ENCODE measurements at regions not wholly inside any gene's neighbourhood (a gene's known extent, or its start where the extent isn't known, plus 50 kb on each side); places are given as distances from the start of the nearest gene placed in this dataset.

DNA sequence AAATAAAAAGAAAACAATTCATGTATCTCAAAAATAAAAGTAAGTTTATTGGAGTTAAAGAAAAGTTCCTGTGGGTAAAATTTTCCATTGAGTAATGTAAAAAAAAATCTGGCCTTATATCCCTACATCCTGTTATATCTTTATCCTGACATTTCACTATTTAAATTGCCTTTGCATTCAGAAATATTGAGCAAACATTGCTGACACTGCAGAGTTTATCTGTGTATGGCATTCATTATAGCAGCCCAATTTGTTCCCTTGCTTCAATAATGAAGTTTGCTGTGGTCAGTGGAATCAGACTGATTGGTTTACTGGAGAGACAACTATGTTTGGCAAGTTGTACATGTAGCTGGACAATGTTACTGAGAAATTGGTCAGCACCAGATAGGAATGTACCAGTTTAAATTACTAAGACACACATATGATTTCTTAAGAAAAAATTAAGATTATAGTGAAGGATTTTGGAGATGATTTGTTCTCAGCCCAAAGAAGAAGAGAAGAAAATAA is 271.7 kb downstream of the ANKRD7 start:
- DNase-seq (ENCODE audit: low read depth, low spot score) = no peak
- TF ChIP-seq EZH2 (IDR thresholded peaks at IDR 0.05; ENCODE audit: low read length) = no peak
- no peaks in the 10 kb centered on the region for H3K27me3 ChIP-seq (ENCODE audit: control insufficient read depth, extremely low read depth, insufficient read depth, low read length)
- no peaks in the 10 kb centered on the region for H3K79me2 ChIP-seq (ENCODE audit: control insufficient read depth, insufficient read depth, low read length)
- H3K9ac ChIP-seq (ENCODE audit: control insufficient read depth, extremely low read depth, insufficient read depth, low read length) = no peak overlapping the region
- H3K4me2 ChIP-seq (ENCODE audit: control insufficient read depth, extremely low read depth, insufficient read depth, low read depth, low read length) = no peak overlapping the region
- no peaks in the 10 kb centered on the region for H3K9me3 ChIP-seq (ENCODE audit: control insufficient read depth, low read depth, low read length)
- H3K9me1 ChIP-seq (ENCODE audit: control insufficient read depth, extremely low read depth, insufficient read depth, low read length) = no peaks in the 10 kb centered on the region
- H2AFZ ChIP-seq (ENCODE audit: control insufficient read depth, low read length) = no peak overlapping the region
- no peaks in the 10 kb centered on the region for H4K20me1 ChIP-seq (ENCODE audit: control insufficient read depth, extremely low read depth, insufficient read depth, low read length)
- FAIRE-seq = no peak
- dilution Hi-C loops (cut with MboI; ENCODE audit: extremely low pct_ligation_motif_present, low sequenced_read_pairs) = no loop called here
- no peaks in the 10 kb centered on the region for H3K36me3 ChIP-seq (ENCODE audit: control insufficient read depth in 2 of 2, extremely low read depth in 1 of 2, insufficient read depth in 2 of 2, low read length in 2 of 2)
- H3K27ac ChIP-seq (ENCODE audit: control insufficient read depth, insufficient read depth, low read length) = no peak overlapping the region
- no peak overlapping the region for H3K4me3 ChIP-seq (ENCODE audit: control insufficient read depth in 2 of 3, extremely low read depth in 1 of 3, insufficient read depth in 2 of 3, low read depth in 1 of 3, low read length in 3 of 3)
- no peaks in the 10 kb centered on the region for H3K4me1 ChIP-seq (ENCODE audit: control insufficient read depth, extremely low read depth, insufficient read depth, low read length)

DNA sequence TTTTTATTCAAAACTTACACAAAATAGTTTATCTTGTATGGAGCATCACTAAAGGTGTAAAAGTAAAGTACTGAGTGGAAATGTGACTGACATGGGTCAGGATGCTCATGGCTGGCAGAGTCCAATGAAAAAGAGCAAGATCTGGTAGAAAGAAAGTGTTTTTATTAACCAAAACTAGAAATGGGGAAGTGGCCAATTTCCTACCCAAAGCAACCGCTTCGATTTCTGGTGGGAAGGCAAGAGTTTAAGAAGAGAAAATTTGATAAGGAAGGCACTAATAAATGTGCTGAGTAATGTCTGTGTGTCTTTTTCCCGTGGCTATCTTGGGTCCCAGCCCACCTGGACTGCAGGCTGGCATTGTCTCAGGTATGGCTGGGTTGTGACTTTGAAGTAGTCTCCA is 277.7 kb downstream of the ANKRD7 start:
- no peak for TF ChIP-seq EZH2 (IDR thresholded peaks at IDR 0.05; ENCODE audit: low read length)
- TF ChIP-seq, protein P1, sequence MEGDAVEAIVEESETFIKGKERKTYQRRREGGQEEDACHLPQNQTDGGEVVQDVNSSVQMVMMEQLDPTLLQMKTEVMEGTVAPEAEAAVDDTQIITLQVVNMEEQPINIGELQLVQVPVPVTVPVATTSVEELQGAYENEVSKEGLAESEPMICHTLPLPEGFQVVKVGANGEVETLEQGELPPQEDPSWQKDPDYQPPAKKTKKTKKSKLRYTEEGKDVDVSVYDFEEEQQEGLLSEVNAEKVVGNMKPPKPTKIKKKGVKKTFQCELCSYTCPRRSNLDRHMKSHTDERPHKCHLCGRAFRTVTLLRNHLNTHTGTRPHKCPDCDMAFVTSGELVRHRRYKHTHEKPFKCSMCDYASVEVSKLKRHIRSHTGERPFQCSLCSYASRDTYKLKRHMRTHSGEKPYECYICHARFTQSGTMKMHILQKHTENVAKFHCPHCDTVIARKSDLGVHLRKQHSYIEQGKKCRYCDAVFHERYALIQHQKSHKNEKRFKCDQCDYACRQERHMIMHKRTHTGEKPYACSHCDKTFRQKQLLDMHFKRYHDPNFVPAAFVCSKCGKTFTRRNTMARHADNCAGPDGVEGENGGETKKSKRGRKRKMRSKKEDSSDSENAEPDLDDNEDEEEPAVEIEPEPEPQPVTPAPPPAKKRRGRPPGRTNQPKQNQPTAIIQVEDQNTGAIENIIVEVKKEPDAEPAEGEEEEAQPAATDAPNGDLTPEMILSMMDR (optimal IDR thresholded peaks at IDR 0.05 in 1 of 3, IDR thresholded peaks at IDR 0.05 in 1 of 3, conservative IDR thresholded peaks at IDR 0.05 in 1 of 3; ENCODE audit: extremely low read depth in 1 of 3, insufficient read depth in 2 of 3, low read length in 3 of 3) = no peak
- H3K9me3 ChIP-seq (ENCODE audit: control insufficient read depth, low read depth, low read length) = no peaks in the 10 kb centered on the region
- no peaks in the 10 kb centered on the region for H3K36me3 ChIP-seq (ENCODE audit: control insufficient read depth in 2 of 2, extremely low read depth in 1 of 2, insufficient read depth in 2 of 2, low read length in 2 of 2)
- no peak overlapping the region for H3K9ac ChIP-seq (ENCODE audit: control insufficient read depth, extremely low read depth, insufficient read depth, low read length)
- H2AFZ ChIP-seq (ENCODE audit: control insufficient read depth, low read length) = no peak overlapping the region
- H3K79me2 ChIP-seq (ENCODE audit: control insufficient read depth, insufficient read depth, low read length) = no peaks in the 10 kb centered on the region
- H4K20me1 ChIP-seq (ENCODE audit: control insufficient read depth, extremely low read depth, insufficient read depth, low read length) = no peaks in the 10 kb centered on the region
- H3K27ac ChIP-seq (ENCODE audit: control insufficient read depth, insufficient read depth, low read length) = no peak overlapping the region
- no peak overlapping the region for H3K4me2 ChIP-seq (ENCODE audit: control insufficient read depth, extremely low read depth, insufficient read depth, low read depth, low read length)
- dilution Hi-C loops (cut with MboI; ENCODE audit: extremely low pct_ligation_motif_present, low sequenced_read_pairs) = no loop called here
- H3K4me3 ChIP-seq (ENCODE audit: control insufficient read depth in 2 of 3, extremely low read depth in 1 of 3, insufficient read depth in 2 of 3, low read depth in 1 of 3, low read length in 3 of 3) = no peak overlapping the region
- H3K27me3 ChIP-seq (ENCODE audit: control insufficient read depth, extremely low read depth, insufficient read depth, low read length) = no peaks in the 10 kb centered on the region
- no peaks in the 10 kb centered on the region for H3K4me1 ChIP-seq (ENCODE audit: control insufficient read depth, extremely low read depth, insufficient read depth, low read length)
- no peak for FAIRE-seq
- no peaks in the 10 kb centered on the region for H3K9me1 ChIP-seq (ENCODE audit: control insufficient read depth, extremely low read depth, insufficient read depth, low read length)
- no peak for DNase-seq (ENCODE audit: low read depth, low spot score)

DNA sequence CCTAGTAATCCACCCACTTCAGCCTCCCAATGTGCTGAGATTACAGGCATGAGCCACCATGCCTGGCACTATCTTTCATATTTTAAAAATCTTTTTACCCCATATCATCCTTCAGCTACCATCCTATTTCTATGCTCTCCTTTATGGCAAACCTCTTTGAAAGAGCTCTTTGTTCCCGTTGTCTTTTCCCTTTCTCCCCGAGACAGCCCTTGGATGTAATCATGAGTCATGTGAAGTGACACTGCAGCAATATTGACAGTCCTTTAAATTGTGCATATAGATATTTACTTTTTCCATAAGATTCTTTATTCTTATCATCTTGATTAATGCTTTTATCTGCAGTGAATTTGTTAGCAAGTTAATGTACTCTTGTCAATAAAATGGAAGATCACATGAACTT is 286.6 kb downstream of the ANKRD7 start:
- no peaks in the 10 kb centered on the region for H3K27me3 ChIP-seq (ENCODE audit: control insufficient read depth, extremely low read depth, insufficient read depth, low read length)
- no peak overlapping the region for H2AFZ ChIP-seq (ENCODE audit: control insufficient read depth, low read length)
- H3K4me3 ChIP-seq (ENCODE audit: control insufficient read depth in 2 of 3, extremely low read depth in 1 of 3, insufficient read depth in 2 of 3, low read depth in 1 of 3, low read length in 3 of 3) = no peak overlapping the region
- no peaks in the 10 kb centered on the region for H4K20me1 ChIP-seq (ENCODE audit: control insufficient read depth, extremely low read depth, insufficient read depth, low read length)
- no peak overlapping the region for H3K9ac ChIP-seq (ENCODE audit: control insufficient read depth, extremely low read depth, insufficient read depth, low read length)
- no peak overlapping the region for H3K27ac ChIP-seq (ENCODE audit: control insufficient read depth, insufficient read depth, low read length)
- DNase-seq (ENCODE audit: low read depth, low spot score) = no peak
- H3K36me3 ChIP-seq (ENCODE audit: control insufficient read depth in 2 of 2, extremely low read depth in 1 of 2, insufficient read depth in 2 of 2, low read length in 2 of 2) = no peaks in the 10 kb centered on the region
- no peak overlapping the region for H3K4me2 ChIP-seq (ENCODE audit: control insufficient read depth, extremely low read depth, insufficient read depth, low read depth, low read length)
- dilution Hi-C loops (cut with MboI; ENCODE audit: extremely low pct_ligation_motif_present, low sequenced_read_pairs) = no loop called here
- H3K4me1 ChIP-seq (ENCODE audit: control insufficient read depth, extremely low read depth, insufficient read depth, low read length) = no peaks in the 10 kb centered on the region
- TF ChIP-seq, protein P1 (optimal IDR thresholded peaks at IDR 0.05 in 1 of 3, IDR thresholded peaks at IDR 0.05 in 1 of 3, conservative IDR thresholded peaks at IDR 0.05 in 1 of 3; ENCODE audit: extremely low read depth in 1 of 3, insufficient read depth in 2 of 3, low read length in 3 of 3) = no peak
- TF ChIP-seq EZH2 (IDR thresholded peaks at IDR 0.05; ENCODE audit: low read length) = no peak
- no peaks in the 10 kb centered on the region for H3K79me2 ChIP-seq (ENCODE audit: control insufficient read depth, insufficient read depth, low read length)
- no peak for FAIRE-seq
- H3K9me1 ChIP-seq (ENCODE audit: control insufficient read depth, extremely low read depth, insufficient read depth, low read length) = no peaks in the 10 kb centered on the region
- no peaks in the 10 kb centered on the region for H3K9me3 ChIP-seq (ENCODE audit: control insufficient read depth, low read depth, low read length)

All from keratinocyte (primary cell).